ENCODE measurements at regions not wholly inside any gene's neighbourhood (a gene's known extent, or its start where the extent isn't known, plus 50 kb on each side); places are given as distances from the start of the nearest gene placed in this dataset.

GRCh38 chr6:14487625-14488024 lies 370.1 kb downstream of the CD83 start:
- TF ChIP-seq POLR2AphosphoS5 (IDR thresholded peaks at IDR 0.05; ENCODE audit: low read depth, low read length) (no peak), REST (IDR thresholded peaks at IDR 0.05; ENCODE audit: insufficient read depth in 1 of 2, low read depth in 2 of 2, low read length in 2 of 2) (no peak), SIN3A (IDR thresholded peaks at IDR 0.05; ENCODE audit: borderline replicate concordance, insufficient read depth, low read length) (no peak)
